ENCODE measurements at regions not wholly inside any gene's neighbourhood (a gene's known extent, or its start where the extent isn't known, plus 50 kb on each side); places are given as distances from the start of the nearest gene placed in this dataset.

DNA sequence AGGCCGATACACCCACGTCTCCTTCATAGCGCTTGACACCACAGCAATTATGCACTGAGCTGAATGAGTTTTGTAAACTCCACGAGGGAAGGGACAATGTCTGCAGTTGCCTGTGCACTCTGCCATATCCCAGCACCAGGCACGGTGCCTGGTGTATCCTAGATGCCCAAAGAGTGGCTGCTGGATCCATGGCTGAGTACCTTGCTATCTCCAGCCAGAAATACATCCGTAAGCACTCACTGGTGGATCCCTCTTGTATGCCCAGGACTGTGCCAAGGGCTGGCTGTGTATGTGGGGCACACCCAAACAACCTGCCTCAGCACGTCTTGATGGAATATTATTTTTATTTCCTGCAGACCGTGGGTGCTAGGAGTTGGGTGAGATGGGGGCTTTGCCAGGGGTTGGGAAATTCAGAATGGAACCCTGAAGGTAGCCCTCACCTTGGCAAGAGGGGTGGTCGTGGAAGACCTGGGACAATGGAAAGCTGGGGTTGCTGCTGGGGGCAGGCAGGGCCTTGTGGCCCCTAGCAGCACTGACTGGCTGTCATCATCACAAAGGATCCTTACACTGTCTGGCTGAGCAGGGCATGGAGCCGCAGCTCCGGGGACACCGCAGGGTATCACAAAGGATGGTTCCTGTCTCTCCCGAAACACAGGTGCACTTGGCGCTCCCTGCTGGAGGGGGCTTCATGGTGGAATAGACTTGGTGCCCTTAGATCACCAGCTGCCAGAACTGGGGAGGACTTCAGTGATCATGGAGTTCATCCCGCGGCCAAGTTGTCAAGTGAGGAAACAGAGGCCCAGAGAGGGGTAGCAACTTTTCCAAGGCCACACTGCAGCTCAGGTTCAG lies 131.3 kb downstream of the URI1 start:
- TF ChIP-seq, protein P1, sequence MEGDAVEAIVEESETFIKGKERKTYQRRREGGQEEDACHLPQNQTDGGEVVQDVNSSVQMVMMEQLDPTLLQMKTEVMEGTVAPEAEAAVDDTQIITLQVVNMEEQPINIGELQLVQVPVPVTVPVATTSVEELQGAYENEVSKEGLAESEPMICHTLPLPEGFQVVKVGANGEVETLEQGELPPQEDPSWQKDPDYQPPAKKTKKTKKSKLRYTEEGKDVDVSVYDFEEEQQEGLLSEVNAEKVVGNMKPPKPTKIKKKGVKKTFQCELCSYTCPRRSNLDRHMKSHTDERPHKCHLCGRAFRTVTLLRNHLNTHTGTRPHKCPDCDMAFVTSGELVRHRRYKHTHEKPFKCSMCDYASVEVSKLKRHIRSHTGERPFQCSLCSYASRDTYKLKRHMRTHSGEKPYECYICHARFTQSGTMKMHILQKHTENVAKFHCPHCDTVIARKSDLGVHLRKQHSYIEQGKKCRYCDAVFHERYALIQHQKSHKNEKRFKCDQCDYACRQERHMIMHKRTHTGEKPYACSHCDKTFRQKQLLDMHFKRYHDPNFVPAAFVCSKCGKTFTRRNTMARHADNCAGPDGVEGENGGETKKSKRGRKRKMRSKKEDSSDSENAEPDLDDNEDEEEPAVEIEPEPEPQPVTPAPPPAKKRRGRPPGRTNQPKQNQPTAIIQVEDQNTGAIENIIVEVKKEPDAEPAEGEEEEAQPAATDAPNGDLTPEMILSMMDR (IDR thresholded peaks at IDR 0.05), result no peak

DNA sequence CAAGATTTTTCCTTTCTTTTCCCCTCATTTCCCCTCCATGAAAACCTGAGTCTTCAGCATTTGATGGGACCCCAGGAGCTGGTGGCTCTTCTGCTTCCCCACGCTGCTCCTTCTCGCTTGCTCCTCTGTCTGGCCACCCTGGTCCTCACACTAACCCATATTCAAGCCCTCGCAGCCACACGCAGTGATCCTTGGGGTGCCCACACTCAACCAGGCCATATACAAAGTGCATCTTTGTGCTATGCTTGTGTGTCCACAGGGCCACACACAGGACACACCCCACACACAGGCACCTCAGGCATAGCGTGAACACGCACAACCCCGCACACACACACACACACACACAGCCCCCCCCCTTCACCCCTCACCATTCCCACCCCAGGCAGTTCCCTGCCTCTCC lies 132.1 kb downstream of the URI1 start:
- TF ChIP-seq, protein P1 (IDR thresholded peaks at IDR 0.05), result no peak

DNA sequence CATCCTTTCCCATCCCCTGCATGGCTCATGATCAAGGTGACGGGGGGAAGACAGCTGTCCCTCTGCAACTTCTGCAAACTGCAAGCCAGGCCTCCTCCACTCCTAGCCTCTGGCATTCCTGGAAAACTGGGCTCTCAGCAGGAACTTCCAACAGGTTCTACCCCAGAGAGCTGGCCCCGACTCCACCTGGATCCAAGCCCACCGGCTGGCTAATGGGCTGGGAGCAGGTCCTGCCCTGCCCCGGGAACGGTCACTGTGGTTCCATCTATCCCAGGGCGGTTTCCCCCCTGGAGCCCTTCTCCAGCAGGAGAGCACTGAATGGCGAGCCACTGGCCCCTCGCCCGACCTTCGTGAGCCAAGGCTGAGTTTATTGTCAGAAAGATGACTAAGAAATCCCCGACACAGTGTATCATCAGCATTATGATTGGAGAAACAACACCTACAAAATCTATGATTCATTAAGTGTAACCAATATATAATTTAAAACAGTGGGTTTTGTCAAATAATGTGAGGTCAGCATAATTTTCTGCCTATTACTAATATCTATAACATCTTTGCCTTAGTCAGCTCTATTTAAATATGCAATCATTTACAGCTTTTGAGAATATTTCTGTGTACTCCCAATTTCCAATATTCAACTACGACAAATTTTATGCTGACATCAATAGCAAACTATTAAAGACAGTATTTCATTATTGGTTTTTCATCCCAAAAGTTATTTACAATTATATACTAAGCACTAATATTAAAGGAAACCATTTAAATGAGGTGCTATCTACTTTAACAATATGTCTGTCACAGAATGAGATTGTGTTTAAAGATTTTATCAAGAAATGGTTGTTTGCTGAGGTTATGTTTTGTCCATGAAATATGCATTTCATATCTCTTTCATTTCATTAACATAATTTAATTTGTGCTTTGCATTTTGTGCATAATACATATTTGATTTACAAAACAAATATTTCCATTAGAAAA lies 133.0 kb downstream of the URI1 start:
- TF ChIP-seq, protein P1 (IDR thresholded peaks at IDR 0.05), result no peak

DNA sequence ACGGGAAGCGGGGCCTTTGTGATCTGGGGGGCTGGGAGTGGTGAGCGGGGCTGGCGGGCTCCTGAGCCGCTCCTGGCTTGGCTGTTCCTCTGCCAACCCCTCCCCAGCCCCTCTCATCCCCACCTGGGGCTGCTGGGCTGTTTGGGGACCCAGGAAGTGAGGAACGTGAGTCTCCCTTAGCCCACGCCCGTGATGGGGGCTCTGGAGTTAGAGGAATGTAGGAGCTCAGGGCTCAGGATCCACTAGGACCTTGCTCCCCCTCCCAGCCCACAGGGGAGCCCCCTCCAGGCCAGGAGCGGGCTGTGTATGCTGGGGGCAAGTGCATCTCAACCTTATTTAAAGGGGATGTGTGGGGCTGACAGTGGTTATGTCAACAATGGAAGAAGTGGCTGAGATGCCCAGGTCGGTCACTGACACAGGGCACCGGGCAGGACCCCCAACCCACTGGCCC lies 134.1 kb downstream of the URI1 start:
- TF ChIP-seq, protein P1 (IDR thresholded peaks at IDR 0.05), result no peak

DNA sequence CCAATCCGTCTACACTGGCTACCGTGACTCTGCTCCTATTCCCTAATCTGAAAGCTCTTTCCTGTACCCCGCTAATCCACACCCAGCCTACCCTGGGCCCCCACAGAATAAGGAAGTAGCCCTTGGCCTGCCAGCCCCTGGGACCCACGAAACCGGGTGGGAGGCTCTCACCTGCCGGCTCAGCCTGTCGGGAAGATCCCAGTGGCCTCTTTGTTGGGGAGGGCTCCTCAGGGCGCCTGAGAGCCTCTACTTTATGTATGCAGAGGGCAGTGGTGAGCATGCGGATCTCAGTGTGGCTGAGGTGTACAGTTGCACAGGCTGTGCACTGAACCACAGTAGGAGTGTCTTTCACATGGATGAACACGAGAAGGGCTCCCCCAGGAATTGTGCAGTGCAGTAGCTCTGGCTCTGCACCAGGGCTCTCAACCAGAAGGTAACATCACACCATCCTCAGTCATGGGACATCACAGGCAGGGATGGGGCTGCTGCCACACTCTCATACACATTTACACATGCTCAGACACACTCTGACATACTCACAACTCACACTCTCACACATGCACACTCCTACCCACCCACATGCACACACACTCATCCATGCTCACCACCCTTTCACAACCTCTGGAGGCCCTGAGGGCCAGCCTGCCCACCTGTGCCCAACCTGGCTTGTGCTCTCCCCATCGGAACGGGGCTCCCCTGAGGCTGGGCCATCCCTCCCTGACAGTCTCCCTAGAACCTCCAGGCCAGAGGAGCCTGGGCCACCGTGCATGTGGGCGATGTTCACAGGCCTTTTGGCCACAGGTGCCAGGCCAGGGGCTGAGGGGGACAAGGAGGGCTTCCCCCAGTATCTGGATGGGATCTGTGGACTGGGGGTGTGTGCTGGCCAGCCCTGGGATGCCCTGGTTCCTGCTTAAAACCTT lies 135.0 kb downstream of the URI1 start:
- TF ChIP-seq, protein P1 (IDR thresholded peaks at IDR 0.05), result no peak

DNA sequence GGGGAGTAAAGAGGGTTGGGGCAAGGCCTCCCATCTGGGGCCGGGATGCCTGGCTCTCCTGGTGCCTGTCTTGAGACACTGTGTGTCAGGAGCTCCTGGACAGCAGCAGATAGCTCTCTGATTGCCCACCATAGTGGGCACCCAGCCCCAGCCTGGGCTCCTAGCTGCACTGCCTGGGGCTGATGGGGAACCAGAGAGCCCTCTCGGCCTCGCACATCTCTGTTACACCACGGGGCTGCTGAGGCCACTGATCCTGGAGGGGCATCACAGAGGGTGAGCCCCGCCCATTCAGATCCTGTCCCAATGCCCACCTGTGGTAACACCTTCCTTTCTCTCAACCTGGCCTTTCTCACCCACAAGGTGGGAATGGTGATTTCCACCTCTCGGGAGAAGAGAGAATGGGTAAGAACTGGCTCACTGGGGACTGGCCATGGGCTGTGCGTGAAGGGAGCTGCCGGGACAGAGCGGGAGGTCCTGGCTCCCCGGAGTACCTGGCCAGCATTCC lies 135.9 kb downstream of the URI1 start:
- TF ChIP-seq, protein P1 (IDR thresholded peaks at IDR 0.05), result no peak
